DOHH2 (cell line): ENCODE measurements at regions not wholly inside any gene's neighbourhood (a gene's known extent, or its start where the extent isn't known, plus 50 kb on each side); places are given as distances from the start of the nearest gene placed in this dataset.

Source experiments
- H3F3A ChIP-seq: fragments of 200-600 bp; sonication (generic), shearing (Covaris generic); 2 replicates; pipeline ENCODE4 v1.6.0; 2016; ENCODE audit warnings: antibody characterized with exemption, mild to moderate bottlenecking; ENCODE audit not compliant: control insufficient read depth, insufficient read depth
- H3K27ac ChIP-seq: fragments of 200-600 bp; sonication (generic); 2 replicates; pipeline ENCODE4 v1.5.1; 2014; ENCODE audit warnings: low read depth, mild to moderate bottlenecking, low read length, moderate library complexity
- H3K27me3 ChIP-seq: fragments of 200-600 bp; sonication (generic); 2 replicates; pipeline ENCODE4 v1.6.1; 2014; ENCODE audit warnings: mild to moderate bottlenecking, low read length, mixed read lengths; ENCODE audit not compliant: control insufficient read depth
- H3K36me3 ChIP-seq: fragments of 200-600 bp; sonication (generic); 2 replicates; pipeline ENCODE4 v1.6.1; 2014; ENCODE audit warnings: mild to moderate bottlenecking, low read length, moderate library complexity, mixed read lengths; ENCODE audit not compliant: control insufficient read depth
- H3K4me1 ChIP-seq: fragments of 200-600 bp; sonication (generic); 2 replicates; pipeline ENCODE4 v1.6.1; 2014; ENCODE audit warnings: mild to moderate bottlenecking, low read length, mixed read lengths; ENCODE audit not compliant: control insufficient read depth
- H3K4me2 ChIP-seq: fragments of 200-600 bp; sonication (generic); 2 replicates; pipeline ENCODE4 v1.6.0; 2014; ENCODE audit warnings: mild to moderate bottlenecking, low read length, moderate library complexity
- H3K4me3 ChIP-seq: fragments of 200-600 bp; sonication (generic); 2 replicates; pipeline ENCODE4 v1.5.1; 2014; ENCODE audit warnings: mild to moderate bottlenecking, low read length, mixed read lengths
- H3K79me2 ChIP-seq: fragments of 200-600 bp; sonication (generic); 2 replicates; pipeline ENCODE4 v1.6.1; 2014; ENCODE audit warnings: mild to moderate bottlenecking, low read length, mixed read lengths; ENCODE audit not compliant: control insufficient read depth
- H3K9me2 ChIP-seq: fragments of 200-600 bp; sonication (generic); replicated peaks from 2 replicates; pipeline ENCODE4 v1.6.1; 2014; ENCODE audit warnings: mild to moderate bottlenecking, low read length, mixed read lengths; ENCODE audit not compliant: control insufficient read depth
- H3K9me3 ChIP-seq: fragments of 200-600 bp; sonication (generic); 2 replicates; pipeline ENCODE4 v1.6.1; 2014; ENCODE audit warnings: antibody characterized with exemption, low read length, mixed read lengths; ENCODE audit not compliant: control insufficient read depth, insufficient read depth
- H4K20me1 ChIP-seq: fragments of 200-600 bp; sonication (generic); 2 replicates; pipeline ENCODE4 v1.6.0; 2014; ENCODE audit warnings: low read depth, mild to moderate bottlenecking, antibody characterized with exemption, low read length, moderate library complexity; ENCODE audit not compliant: control insufficient read depth, insufficient read depth
- CTCF ChIP-seq: fragments of 200-600 bp; sonication (generic); IDR thresholded peaks from one replicate; pipeline ENCODE4 v1.5.1; 2014; ENCODE audit warnings: antibody characterized with exemption, mild to moderate bottlenecking, low read depth, low read length; ENCODE audit not compliant: poor library complexity, severe bottlenecking
- EZH2phosphoT487 ChIP-seq: fragments of 200-600 bp; sonication (generic); IDR thresholded peaks from 2 replicates; pipeline ENCODE4 v1.6.1; 2017; ENCODE audit warnings: borderline replicate concordance, mild to moderate bottlenecking, antibody characterized with exemption, low read length, moderate library complexity, mixed read lengths

DNA sequence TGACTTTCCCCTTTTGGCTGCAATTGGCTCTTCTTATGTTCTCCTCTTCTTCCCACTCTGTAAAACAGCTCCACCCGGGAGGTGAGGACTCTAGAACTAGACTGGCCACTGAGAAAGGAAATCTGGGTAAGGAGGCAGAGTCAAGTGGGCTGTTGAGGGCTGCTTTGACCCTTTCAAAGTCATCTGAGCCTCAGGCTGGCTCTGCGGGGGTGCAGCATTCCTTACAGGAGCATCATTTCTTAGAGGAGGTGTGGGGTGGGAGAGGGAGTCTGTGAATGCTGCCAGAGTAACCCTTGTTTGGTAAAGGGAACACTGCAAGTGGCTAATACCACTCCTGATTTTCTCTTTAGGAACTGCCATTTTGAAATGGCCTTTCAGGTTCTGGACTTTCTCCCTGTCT lies 377.7 kb upstream of the SMARCA2 start:
- Histone ChIP-seq H3K4me2 (no peak overlapping the region), H3F3A (no peaks in the 10 kb centered on the region), H3K4me3 (no peak overlapping the region), H3K36me3 (no peaks in the 10 kb centered on the region), H4K20me1 (no peaks in the 10 kb centered on the region), H3K9me3 (no peaks in the 10 kb centered on the region), H3K4me1 (no peaks in the 10 kb centered on the region), H3K27ac (no peak overlapping the region), H3K27me3 (no peaks in the 10 kb centered on the region), H3K9me2 (no peaks in the 10 kb centered on the region), H3K79me2 (no peaks in the 10 kb centered on the region)
- TF ChIP-seq EZH2phosphoT487 (no peak), CTCF (no peak)

GRCh38 chr9:1639166-1639565 lies 376.0 kb upstream of the SMARCA2 start:
- Histone ChIP-seq H3K4me3 (no peak overlapping the region), H3K79me2 (no peaks in the 10 kb centered on the region), H4K20me1 (no peaks in the 10 kb centered on the region), H3K9me2 (no peaks in the 10 kb centered on the region), H3K27me3 (no peaks in the 10 kb centered on the region), H3K4me1 (no peaks in the 10 kb centered on the region), H3K4me2 (no peak overlapping the region), H3K9me3 (no peaks in the 10 kb centered on the region), H3F3A (no peaks in the 10 kb centered on the region), H3K27ac (no peak overlapping the region), H3K36me3 (no peaks in the 10 kb centered on the region)
- no peak for TF ChIP-seq CTCF
- TF ChIP-seq EZH2phosphoT487: no peak

DNA sequence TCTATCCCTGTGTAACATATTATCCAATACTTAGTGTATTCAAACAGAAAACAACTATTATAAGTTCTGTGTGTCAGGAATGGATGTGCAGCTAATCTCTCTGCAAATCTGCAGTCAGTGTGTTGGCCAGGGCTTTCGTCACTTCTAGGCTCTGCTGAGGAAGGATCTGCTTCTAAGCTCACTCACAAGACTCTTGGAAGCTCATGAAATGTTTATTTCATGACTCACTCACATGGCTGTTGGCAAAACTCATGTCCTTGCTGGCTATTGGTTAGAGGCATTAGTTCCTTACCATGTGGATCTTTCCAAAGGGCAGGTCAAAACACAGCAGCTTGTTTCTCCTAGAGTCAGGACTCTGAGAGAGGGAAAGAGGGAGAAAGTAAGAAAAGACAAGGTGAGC lies 367.4 kb upstream of the SMARCA2 start:
- Histone ChIP-seq H3K79me2 (no peaks in the 10 kb centered on the region), H3K9me2 (no peaks in the 10 kb centered on the region; the same call in 1 of the 2 replicates), H3K36me3 (no peaks in the 10 kb centered on the region), H3K4me2 (no peak overlapping the region), H3K4me3 (no peak overlapping the region), H3K9me3 (no peaks in the 10 kb centered on the region), H3F3A (no peaks in the 10 kb centered on the region), H3K27me3 (no peaks in the 10 kb centered on the region), H3K4me1 (no peaks in the 10 kb centered on the region), H3K27ac (no peak overlapping the region), H4K20me1 (no peaks in the 10 kb centered on the region)
- TF ChIP-seq EZH2phosphoT487 (no peak), CTCF (no peak)

- Histone ChIP-seq H3K4me3 (no peak overlapping the region), H3K36me3 (no peaks in the 10 kb centered on the region), H3K4me1 (no peaks in the 10 kb centered on the region), H3K9me3 (no peaks in the 10 kb centered on the region), H3F3A (no peaks in the 10 kb centered on the region), H3K27ac (no peak overlapping the region), H4K20me1 (no peaks in the 10 kb centered on the region), H3K27me3 (no peaks in the 10 kb centered on the region), H3K4me2 (no peak overlapping the region), H3K79me2 (no peaks in the 10 kb centered on the region), H3K9me2 (no peaks in the 10 kb centered on the region; the same call in 1 of the 2 replicates)
- TF ChIP-seq CTCF (no peak), EZH2phosphoT487 (no peak)
Measured at GRCh38 chr9:1653282-1653681, 361.9 kb upstream of the SMARCA2 start.
